Esophagus squamous epithelium (tissue), 4 donors: ENCODE measurements at regions not wholly inside any gene's neighbourhood (a gene's known extent, or its start where the extent isn't known, plus 50 kb on each side); places are given as distances from the start of the nearest gene placed in this dataset.

ENCODE experiments used
- CTCF ChIP-seq, 6 experiments: fragments of 450-650 bp in 4 of 6; fragments of 200-600 bp in 2 of 6; sonication (generic) in 2 of 6; IDR thresholded peaks; one replicate each; pipeline ENCODE4 v1.5.1; 2016 to 2019; ENCODE audit warnings: antibody characterized with exemption in 6 of 6, mild to moderate bottlenecking in 4 of 6, moderate library complexity in 4 of 6
- POLR2A ChIP-seq, 4 donors: fragments of 450-650 bp; IDR thresholded peaks; one replicate each; pipeline ENCODE4 v1.6.1; 2017; ENCODE audit warnings: antibody characterized with exemption in 4 of 4, mild to moderate bottlenecking in 4 of 4, moderate library complexity in 3 of 4

GRCh38 chr4:37765741-37766140 is 60.7 kb upstream of the PGM2 start:
- no peak for TF ChIP-seq POLR2A (IDR thresholded peaks at IDR 0.05)
- TF ChIP-seq CTCF (IDR thresholded peaks at IDR 0.05): no peak
